GM12878 (cell line): ENCODE measurements at regions not wholly inside any gene's neighbourhood (a gene's known extent, or its start where the extent isn't known, plus 50 kb on each side); places are given as distances from the start of the nearest gene placed in this dataset.

ENCODE experiments used
- HCFC1 ChIP-seq: fragments of 150-350 bp; IDR thresholded peaks from 2 replicates; pipeline ENCODE4 v1.6.1; 2014; ENCODE audit warnings: low read length
- MTA2 ChIP-seq: fragments of 450-650 bp; IDR thresholded peaks from 2 replicates; pipeline ENCODE4 v1.6.1; 2016; ENCODE audit warnings: low read depth, mild to moderate bottlenecking, moderate library complexity
- NBN ChIP-seq: fragments of 450-650 bp; IDR thresholded peaks from 2 replicates; pipeline ENCODE4 v1.6.1; 2016
- POLR2A ChIP-seq: IDR thresholded peaks from 2 replicates; pipeline ENCODE4 v1.6.1; 2011; ENCODE audit warnings: low read depth, mild to moderate bottlenecking, low read length
- TAF1 ChIP-seq: IDR thresholded peaks from 2 replicates; pipeline ENCODE4 v1.6.1; 2011; ENCODE audit warnings: mild to moderate bottlenecking, low read depth, low read length, borderline replicate concordance
- TF ChIP-seq, protein P1 (sequence below): fragments of 150-350 bp; IDR thresholded peaks from 2 replicates; pipeline ENCODE4 v1.6.1; 2016; ENCODE audit warnings: low read depth, low read length
- TF ChIP-seq, protein P2 (sequence below): IDR thresholded peaks from 2 replicates; pipeline ENCODE4 v1.6.1; 2011; ENCODE audit warnings: low read depth, low read length, improper control_type of control experiment, borderline replicate concordance
- TF ChIP-seq, protein P3 (sequence below), 3 experiments: IDR thresholded peaks in 2 of 3; conservative IDR thresholded peaks in 1 of 3; 2 replicates each; pipeline ENCODE4 v1.5.1; 2011; ENCODE audit warnings: low read depth in 3 of 3, low read length in 3 of 3, mild to moderate bottlenecking in 3 of 3, control low read depth in 2 of 3, moderate library complexity in 2 of 3, inconsistent platforms in 1 of 3, mixed read lengths in 1 of 3; ENCODE audit not compliant: control insufficient read depth in 2 of 3, insufficient read depth in 1 of 3; ENCODE audit errors: extremely low read depth in 1 of 3

DNA sequence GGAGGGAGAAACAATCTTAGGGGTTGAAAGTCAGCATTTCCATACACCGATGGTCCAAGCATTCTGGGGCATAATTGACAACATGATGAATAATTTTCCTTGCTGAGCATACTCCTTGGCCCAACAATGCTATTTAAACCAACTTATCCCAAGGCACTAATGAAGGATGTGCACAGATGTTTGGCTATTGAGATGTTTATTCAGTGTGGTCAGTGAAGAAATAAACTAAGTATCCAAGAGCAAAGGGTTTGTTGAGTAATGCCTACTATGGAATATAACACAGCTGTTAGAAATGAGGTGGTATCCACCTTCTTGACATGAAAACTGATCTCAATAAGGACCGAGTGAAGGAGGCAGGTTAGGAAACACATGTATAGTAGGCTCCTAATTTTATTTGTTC, 53.9 kb upstream of the RAB6D start:
- TF ChIP-seq POLR2A: no peak
- TF ChIP-seq TAF1: no peak
- TF ChIP-seq, protein P1, sequence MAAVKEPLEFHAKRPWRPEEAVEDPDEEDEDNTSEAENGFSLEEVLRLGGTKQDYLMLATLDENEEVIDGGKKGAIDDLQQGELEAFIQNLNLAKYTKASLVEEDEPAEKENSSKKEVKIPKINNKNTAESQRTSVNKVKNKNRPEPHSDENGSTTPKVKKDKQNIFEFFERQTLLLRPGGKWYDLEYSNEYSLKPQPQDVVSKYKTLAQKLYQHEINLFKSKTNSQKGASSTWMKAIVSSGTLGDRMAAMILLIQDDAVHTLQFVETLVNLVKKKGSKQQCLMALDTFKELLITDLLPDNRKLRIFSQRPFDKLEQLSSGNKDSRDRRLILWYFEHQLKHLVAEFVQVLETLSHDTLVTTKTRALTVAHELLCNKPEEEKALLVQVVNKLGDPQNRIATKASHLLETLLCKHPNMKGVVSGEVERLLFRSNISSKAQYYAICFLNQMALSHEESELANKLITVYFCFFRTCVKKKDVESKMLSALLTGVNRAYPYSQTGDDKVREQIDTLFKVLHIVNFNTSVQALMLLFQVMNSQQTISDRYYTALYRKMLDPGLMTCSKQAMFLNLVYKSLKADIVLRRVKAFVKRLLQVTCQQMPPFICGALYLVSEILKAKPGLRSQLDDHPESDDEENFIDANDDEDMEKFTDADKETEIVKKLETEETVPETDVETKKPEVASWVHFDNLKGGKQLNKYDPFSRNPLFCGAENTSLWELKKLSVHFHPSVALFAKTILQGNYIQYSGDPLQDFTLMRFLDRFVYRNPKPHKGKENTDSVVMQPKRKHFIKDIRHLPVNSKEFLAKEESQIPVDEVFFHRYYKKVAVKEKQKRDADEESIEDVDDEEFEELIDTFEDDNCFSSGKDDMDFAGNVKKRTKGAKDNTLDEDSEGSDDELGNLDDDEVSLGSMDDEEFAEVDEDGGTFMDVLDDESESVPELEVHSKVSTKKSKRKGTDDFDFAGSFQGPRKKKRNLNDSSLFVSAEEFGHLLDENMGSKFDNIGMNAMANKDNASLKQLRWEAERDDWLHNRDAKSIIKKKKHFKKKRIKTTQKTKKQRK: no peak
- no peak for TF ChIP-seq MTA2
- TF ChIP-seq, protein P2, sequence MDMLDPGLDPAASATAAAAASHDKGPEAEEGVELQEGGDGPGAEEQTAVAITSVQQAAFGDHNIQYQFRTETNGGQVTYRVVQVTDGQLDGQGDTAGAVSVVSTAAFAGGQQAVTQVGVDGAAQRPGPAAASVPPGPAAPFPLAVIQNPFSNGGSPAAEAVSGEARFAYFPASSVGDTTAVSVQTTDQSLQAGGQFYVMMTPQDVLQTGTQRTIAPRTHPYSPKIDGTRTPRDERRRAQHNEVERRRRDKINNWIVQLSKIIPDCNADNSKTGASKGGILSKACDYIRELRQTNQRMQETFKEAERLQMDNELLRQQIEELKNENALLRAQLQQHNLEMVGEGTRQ: no peak
- no peak for TF ChIP-seq HCFC1
- no peak for TF ChIP-seq NBN
- TF ChIP-seq, protein P3, sequence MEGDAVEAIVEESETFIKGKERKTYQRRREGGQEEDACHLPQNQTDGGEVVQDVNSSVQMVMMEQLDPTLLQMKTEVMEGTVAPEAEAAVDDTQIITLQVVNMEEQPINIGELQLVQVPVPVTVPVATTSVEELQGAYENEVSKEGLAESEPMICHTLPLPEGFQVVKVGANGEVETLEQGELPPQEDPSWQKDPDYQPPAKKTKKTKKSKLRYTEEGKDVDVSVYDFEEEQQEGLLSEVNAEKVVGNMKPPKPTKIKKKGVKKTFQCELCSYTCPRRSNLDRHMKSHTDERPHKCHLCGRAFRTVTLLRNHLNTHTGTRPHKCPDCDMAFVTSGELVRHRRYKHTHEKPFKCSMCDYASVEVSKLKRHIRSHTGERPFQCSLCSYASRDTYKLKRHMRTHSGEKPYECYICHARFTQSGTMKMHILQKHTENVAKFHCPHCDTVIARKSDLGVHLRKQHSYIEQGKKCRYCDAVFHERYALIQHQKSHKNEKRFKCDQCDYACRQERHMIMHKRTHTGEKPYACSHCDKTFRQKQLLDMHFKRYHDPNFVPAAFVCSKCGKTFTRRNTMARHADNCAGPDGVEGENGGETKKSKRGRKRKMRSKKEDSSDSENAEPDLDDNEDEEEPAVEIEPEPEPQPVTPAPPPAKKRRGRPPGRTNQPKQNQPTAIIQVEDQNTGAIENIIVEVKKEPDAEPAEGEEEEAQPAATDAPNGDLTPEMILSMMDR (IDR thresholded peaks at IDR 0.05 in 2 of 3, conservative IDR thresholded peaks at IDR 0.05 in 1 of 3; ENCODE audit: control insufficient read depth in 2 of 3, extremely low read depth in 1 of 3, insufficient read depth in 1 of 3, low read depth in 3 of 3, low read length in 3 of 3): no peak
